Liver (tissue), 8 donors: ENCODE measurements at regions not wholly inside any gene's neighbourhood (a gene's known extent, or its start where the extent isn't known, plus 50 kb on each side); places are given as distances from the start of the nearest gene placed in this dataset.

ENCODE experiments used
- DNase-seq: peaks from one replicate; pipeline ENCODE4 v3.0.0-alpha.2; 2017; ENCODE audit warnings: low spot score
- H3K27ac ChIP-seq, 2 donors: one replicate each; pipeline ENCODE4 v1.7.0; 2013; ENCODE audit warnings: inconsistent platforms in 2 of 2, low read length in 2 of 2, control low read depth in 1 of 2, low read depth in 1 of 2, mild to moderate bottlenecking in 1 of 2
- H3K27me3 ChIP-seq, 4 donors: one replicate each; pipeline versions ENCODE4 v1.6.1 to v1.7.0; 2013; ENCODE audit warnings: low read length in 3 of 4, inconsistent platforms in 1 of 4, mild to moderate bottlenecking in 1 of 4, moderate library complexity in 1 of 4; ENCODE audit not compliant: control insufficient read depth in 4 of 4, insufficient read depth in 4 of 4
- H3K36me3 ChIP-seq, 4 donors: one replicate each; pipeline versions ENCODE4 v1.6.1 to v1.7.0; 2013; ENCODE audit warnings: low read length in 3 of 4, mild to moderate bottlenecking in 3 of 4, low read depth in 1 of 4, moderate library complexity in 1 of 4; ENCODE audit not compliant: control insufficient read depth in 4 of 4, insufficient read depth in 3 of 4
- H3K4me1 ChIP-seq, 4 donors: one replicate each; pipeline versions ENCODE4 v1.6.1 to v1.7.0; 2013; ENCODE audit warnings: low read length in 3 of 4, mild to moderate bottlenecking in 3 of 4, moderate library complexity in 1 of 4; ENCODE audit not compliant: control insufficient read depth in 4 of 4, insufficient read depth in 4 of 4
- H3K4me3 ChIP-seq, 3 donors: one replicate each; pipeline versions ENCODE4 v1.6.1 to v1.7.0; 2013; ENCODE audit warnings: low read length in 3 of 3, control low read depth in 1 of 3, low read depth in 1 of 3, mild to moderate bottlenecking in 1 of 3
- H3K9ac ChIP-seq, 2 donors: one replicate each; pipeline ENCODE4 v1.7.0; 2013; ENCODE audit warnings: low read length in 2 of 2, mild to moderate bottlenecking in 2 of 2, moderate library complexity in 2 of 2, control low read depth in 1 of 2, low read depth in 1 of 2
- H3K9me3 ChIP-seq, 4 donors: one replicate each; pipeline versions ENCODE4 v1.6.1 to v1.7.0; 2013; ENCODE audit warnings: low read length in 3 of 4; ENCODE audit not compliant: control insufficient read depth in 4 of 4
- EGR1 ChIP-seq, 2 donors: IDR thresholded peaks; 2 replicates each; pipeline ENCODE4 v1.6.1; 2016 to 2018; ENCODE audit warnings: antibody characterized with exemption in 2 of 2, low read depth in 2 of 2
- FOXA1 ChIP-seq: IDR thresholded peaks from 2 replicates; pipeline ENCODE4 v1.6.1; 2016; ENCODE audit warnings: antibody characterized with exemption
- FOXA2 ChIP-seq: IDR thresholded peaks from 2 replicates; pipeline ENCODE4 v1.6.1; 2016; ENCODE audit warnings: antibody characterized with exemption
- GABPA ChIP-seq, 2 donors: IDR thresholded peaks in 1 of 2; conservative IDR thresholded peaks in 1 of 2; 2 replicates each; pipeline ENCODE4 v1.6.1; 2016; ENCODE audit warnings: antibody characterized with exemption in 2 of 2, mild to moderate bottlenecking in 1 of 2, moderate library complexity in 1 of 2
- HNF4A ChIP-seq, 2 donors: conservative IDR thresholded peaks; 2 replicates each; pipeline ENCODE4 v1.6.1; 2016; ENCODE audit warnings: antibody characterized with exemption in 2 of 2, mild to moderate bottlenecking in 2 of 2
- HNF4G ChIP-seq: IDR thresholded peaks from 2 replicates; pipeline ENCODE4 v1.6.1; 2016; ENCODE audit warnings: antibody characterized with exemption
- JUND ChIP-seq, 2 donors: IDR thresholded peaks; 2 replicates each; pipeline ENCODE4 v1.6.1; 2016; ENCODE audit warnings: antibody characterized with exemption in 2 of 2
- NR2F2 ChIP-seq: IDR thresholded peaks from 2 replicates; pipeline ENCODE4 v1.6.1; 2016; ENCODE audit warnings: antibody characterized with exemption
- RXRA ChIP-seq, 2 donors: IDR thresholded peaks; 2 replicates each; pipeline ENCODE4 v1.6.1; 2017 to 2018; ENCODE audit warnings: antibody characterized with exemption in 2 of 2, mild to moderate bottlenecking in 1 of 2
- WGBS: extraction: QIAGEN DNeasy Blood & Tissue Kit; methylation state at CpG from one replicate; pipeline ENCODE4 v1.1.7; 2013; 5-methylcytosine and 5-hydroxymethylcytosine counted together
- TF ChIP-seq, protein P1 (sequence below): IDR thresholded peaks from 2 replicates; pipeline ENCODE4 v1.6.1; 2016; ENCODE audit warnings: antibody characterized with exemption
- TF ChIP-seq, protein P2 (sequence below): IDR thresholded peaks from 2 replicates; pipeline ENCODE4 v1.6.1; 2016; ENCODE audit warnings: antibody characterized with exemption
- TF ChIP-seq, protein P3 (sequence below): IDR thresholded peaks from 2 replicates; pipeline ENCODE4 v1.6.1; 2016; ENCODE audit warnings: antibody characterized with exemption, mild to moderate bottlenecking
- TF ChIP-seq, protein P4 (sequence below): fragments of 150-350 bp; IDR thresholded peaks from 2 replicates; pipeline ENCODE4 v1.5.1; 2017; ENCODE audit warnings: improper control_type of control experiment, low read depth, low read length; ENCODE audit not compliant: missing input control
- donor health status: healthy.
- donor health status: healthy.
- donor health status: healthy.
- donor health status: healthy.
- donor health status: healthy.

DNA sequence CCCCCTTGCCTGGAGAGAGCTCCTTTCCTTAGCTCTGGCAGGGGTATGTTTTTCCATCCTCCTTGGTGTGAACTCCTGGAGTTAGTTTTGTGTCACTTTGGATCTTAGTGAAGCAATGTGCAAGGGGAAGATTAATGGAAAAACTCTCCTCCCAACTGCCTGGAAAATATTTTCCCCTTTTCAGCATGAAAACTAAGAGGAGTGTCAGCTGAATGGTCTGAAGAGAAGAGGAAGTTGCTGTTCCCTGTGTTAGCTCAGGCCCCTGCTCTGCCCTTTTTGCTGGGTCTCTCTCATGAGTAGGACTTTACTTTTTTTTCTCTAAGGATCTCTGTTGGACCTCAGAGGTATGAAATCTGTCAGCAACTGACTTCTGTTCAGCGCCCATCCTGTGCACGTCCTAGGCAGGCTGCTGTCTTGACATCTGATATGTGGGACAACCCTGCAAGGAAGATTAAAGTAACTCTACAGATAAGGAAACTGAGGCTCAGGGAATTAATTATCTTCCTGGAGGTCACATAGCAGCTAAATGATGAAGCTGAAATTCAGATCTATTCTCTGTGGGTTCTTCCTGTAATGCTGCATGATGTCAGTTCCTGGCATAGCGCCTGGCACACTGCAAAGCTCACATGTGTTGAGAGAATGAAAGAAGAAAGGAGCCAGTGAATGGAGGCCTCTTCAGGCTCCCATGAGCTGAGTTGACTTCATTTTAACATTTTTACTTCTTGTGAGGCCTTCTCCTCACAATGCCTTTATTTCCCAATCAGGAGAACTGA, 109.7 kb upstream of the GALNT15 start:
- WGBS, result 80% methylated on average over 3 of the region's 3 CpGs
- DNase-seq, result no peak
- H3K9ac ChIP-seq, result no peak overlapping the region
- H3K27me3 ChIP-seq, result no peaks in the 10 kb centered on the region
- no peak overlapping the region for H3K4me3 ChIP-seq
- no peaks in the 10 kb centered on the region for H3K9me3 ChIP-seq
- H3K27ac ChIP-seq, result no peak overlapping the region
- TF ChIP-seq, protein P1, sequence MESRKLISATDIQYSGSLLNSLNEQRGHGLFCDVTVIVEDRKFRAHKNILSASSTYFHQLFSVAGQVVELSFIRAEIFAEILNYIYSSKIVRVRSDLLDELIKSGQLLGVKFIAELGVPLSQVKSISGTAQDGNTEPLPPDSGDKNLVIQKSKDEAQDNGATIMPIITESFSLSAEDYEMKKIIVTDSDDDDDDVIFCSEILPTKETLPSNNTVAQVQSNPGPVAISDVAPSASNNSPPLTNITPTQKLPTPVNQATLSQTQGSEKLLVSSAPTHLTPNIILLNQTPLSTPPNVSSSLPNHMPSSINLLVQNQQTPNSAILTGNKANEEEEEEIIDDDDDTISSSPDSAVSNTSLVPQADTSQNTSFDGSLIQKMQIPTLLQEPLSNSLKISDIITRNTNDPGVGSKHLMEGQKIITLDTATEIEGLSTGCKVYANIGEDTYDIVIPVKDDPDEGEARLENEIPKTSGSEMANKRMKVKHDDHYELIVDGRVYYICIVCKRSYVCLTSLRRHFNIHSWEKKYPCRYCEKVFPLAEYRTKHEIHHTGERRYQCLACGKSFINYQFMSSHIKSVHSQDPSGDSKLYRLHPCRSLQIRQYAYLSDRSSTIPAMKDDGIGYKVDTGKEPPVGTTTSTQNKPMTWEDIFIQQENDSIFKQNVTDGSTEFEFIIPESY, result no peak
- TF ChIP-seq, protein P2, sequence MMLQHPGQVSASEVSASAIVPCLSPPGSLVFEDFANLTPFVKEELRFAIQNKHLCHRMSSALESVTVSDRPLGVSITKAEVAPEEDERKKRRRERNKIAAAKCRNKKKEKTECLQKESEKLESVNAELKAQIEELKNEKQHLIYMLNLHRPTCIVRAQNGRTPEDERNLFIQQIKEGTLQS, result no peak
- TF ChIP-seq RXRA (IDR thresholded peaks at IDR 0.05), result no peak
- no peak for TF ChIP-seq HNF4G
- TF ChIP-seq JUND (IDR thresholded peaks at IDR 0.05), result no peak
- TF ChIP-seq NR2F2, result no peak
- no peaks in the 10 kb centered on the region for H3K36me3 ChIP-seq
- H3K4me1 ChIP-seq, result peaks cover 0 to 2% (median 0%) of the 10 kb centered on the region in 4 donors

DNA sequence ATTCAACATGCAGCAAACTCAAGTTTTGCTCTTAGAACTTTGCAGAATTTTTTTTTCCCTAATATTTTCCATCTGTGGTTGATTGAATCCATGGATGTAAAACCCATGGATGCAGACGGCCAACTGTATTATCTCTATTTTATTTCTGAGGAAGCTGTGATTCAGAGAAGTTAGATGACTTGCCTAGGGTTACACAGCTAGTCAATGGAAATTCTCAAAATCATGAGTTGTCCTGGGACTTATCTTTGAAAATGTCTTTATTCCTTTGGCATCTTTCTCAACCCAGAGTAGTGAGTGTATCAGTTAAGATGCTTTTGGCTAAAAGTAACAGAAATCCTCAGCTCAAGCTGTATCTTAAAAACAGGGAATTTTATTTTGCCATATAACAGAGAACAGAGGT, 107.9 kb upstream of the GALNT15 start:
- H3K9ac ChIP-seq, result no peak overlapping the region
- no peaks in the 10 kb centered on the region for H3K9me3 ChIP-seq
- DNase-seq, result no peak
- no peak overlapping the region for H3K4me3 ChIP-seq
- no peaks in the 10 kb centered on the region for H3K36me3 ChIP-seq
- 88% methylated on average over 1 of the region's 1 CpG for WGBS
- TF ChIP-seq, protein P2, result no peak
- TF ChIP-seq EGR1 (IDR thresholded peaks at IDR 0.05; ENCODE audit: low read depth in 2 of 2), result no peak
- TF ChIP-seq NR2F2, result no peak
- TF ChIP-seq, protein P3, sequence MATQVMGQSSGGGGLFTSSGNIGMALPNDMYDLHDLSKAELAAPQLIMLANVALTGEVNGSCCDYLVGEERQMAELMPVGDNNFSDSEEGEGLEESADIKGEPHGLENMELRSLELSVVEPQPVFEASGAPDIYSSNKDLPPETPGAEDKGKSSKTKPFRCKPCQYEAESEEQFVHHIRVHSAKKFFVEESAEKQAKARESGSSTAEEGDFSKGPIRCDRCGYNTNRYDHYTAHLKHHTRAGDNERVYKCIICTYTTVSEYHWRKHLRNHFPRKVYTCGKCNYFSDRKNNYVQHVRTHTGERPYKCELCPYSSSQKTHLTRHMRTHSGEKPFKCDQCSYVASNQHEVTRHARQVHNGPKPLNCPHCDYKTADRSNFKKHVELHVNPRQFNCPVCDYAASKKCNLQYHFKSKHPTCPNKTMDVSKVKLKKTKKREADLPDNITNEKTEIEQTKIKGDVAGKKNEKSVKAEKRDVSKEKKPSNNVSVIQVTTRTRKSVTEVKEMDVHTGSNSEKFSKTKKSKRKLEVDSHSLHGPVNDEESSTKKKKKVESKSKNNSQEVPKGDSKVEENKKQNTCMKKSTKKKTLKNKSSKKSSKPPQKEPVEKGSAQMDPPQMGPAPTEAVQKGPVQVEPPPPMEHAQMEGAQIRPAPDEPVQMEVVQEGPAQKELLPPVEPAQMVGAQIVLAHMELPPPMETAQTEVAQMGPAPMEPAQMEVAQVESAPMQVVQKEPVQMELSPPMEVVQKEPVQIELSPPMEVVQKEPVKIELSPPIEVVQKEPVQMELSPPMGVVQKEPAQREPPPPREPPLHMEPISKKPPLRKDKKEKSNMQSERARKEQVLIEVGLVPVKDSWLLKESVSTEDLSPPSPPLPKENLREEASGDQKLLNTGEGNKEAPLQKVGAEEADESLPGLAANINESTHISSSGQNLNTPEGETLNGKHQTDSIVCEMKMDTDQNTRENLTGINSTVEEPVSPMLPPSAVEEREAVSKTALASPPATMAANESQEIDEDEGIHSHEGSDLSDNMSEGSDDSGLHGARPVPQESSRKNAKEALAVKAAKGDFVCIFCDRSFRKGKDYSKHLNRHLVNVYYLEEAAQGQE, result no peak
- H3K27me3 ChIP-seq, result no peaks in the 10 kb centered on the region
- H3K4me1 ChIP-seq, result no peaks in the 10 kb centered on the region
- no peak overlapping the region for H3K27ac ChIP-seq

DNA sequence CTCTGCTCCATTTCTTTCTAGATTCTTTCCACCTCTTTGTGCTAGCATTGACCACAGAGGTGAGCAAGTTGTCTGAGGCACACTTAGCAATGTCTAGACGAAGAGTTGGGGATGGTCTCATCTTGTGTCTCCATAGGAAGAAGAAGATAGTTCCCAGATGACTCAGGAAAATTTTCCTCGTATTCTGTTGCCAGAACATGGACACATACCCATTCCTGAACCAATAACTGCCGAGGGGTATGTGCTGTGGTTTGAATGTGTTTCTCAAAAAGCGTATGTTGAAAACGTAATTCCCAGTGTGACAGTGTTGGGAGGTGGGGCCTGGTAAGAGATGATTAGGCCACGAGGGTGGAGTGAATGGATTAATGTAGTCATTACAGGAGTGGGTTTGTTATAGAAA, 107.5 kb upstream of the GALNT15 start:
- Histone ChIP-seq H3K4me3 (no peak overlapping the region), H3K27me3 (no peaks in the 10 kb centered on the region), H3K9me3 (no peaks in the 10 kb centered on the region), H3K4me1 (no peaks in the 10 kb centered on the region), H3K27ac (no peak overlapping the region), H3K36me3 (no peaks in the 10 kb centered on the region), H3K9ac (no peak overlapping the region)
- WGBS, result 89% methylated on average over 6 of the region's 6 CpGs
- DNase-seq, result no peak
- TF ChIP-seq HNF4G (no peak), HNF4A (conservative IDR thresholded peaks at IDR 0.05) (no peak), JUND (IDR thresholded peaks at IDR 0.05) (no peak), GABPA (IDR thresholded peaks at IDR 0.05 in 1 of 2, conservative IDR thresholded peaks at IDR 0.05 in 1 of 2) (no peak), FOXA2 (no peak), FOXA1 (no peak), NR2F2 (no peak)
- TF ChIP-seq, protein P3, result no peak
- TF ChIP-seq, protein P4, sequence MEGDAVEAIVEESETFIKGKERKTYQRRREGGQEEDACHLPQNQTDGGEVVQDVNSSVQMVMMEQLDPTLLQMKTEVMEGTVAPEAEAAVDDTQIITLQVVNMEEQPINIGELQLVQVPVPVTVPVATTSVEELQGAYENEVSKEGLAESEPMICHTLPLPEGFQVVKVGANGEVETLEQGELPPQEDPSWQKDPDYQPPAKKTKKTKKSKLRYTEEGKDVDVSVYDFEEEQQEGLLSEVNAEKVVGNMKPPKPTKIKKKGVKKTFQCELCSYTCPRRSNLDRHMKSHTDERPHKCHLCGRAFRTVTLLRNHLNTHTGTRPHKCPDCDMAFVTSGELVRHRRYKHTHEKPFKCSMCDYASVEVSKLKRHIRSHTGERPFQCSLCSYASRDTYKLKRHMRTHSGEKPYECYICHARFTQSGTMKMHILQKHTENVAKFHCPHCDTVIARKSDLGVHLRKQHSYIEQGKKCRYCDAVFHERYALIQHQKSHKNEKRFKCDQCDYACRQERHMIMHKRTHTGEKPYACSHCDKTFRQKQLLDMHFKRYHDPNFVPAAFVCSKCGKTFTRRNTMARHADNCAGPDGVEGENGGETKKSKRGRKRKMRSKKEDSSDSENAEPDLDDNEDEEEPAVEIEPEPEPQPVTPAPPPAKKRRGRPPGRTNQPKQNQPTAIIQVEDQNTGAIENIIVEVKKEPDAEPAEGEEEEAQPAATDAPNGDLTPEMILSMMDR, result no peak
- TF ChIP-seq, protein P2, result no peak
